HTR-8/SVneo (cell line): ENCODE measurements at regions not wholly inside any gene's neighbourhood (a gene's known extent, or its start where the extent isn't known, plus 50 kb on each side); places are given as distances from the start of the nearest gene placed in this dataset.
A peak's percentile ranks its signal among the peaks of the same experiment; 100 is the strongest.

Source experiments
- DNase-seq: peaks from one replicate; pipeline ENCODE4 v3.0.0; 2011; ENCODE audit warnings: low spot score, mixed read lengths; ENCODE audit not compliant: insufficient read length
- FAIRE-seq: peaks from 2 replicates; lab custom pipeline; 2011; peaks lifted over from hg19 to GRCh38; lab: Jason Lieb, UNC

DNA sequence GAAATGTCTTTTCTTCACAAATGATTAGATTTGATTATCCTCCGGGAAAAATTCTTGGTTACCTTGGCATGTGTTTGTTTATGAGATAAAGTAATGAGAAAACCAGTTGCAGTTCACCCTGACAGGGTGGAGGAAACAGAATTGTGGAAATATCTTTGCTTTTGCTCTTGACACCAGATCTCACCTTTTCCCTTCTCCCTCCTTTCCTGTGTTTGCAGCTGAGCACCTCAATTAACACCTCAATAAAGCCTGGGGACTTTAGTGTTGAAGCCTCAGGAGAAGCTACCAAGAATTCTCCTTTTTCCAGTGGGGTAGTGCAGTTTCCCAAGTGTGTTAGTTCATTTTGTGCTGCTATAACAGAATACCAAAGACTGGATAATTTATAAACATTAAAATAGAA is 350.8 kb upstream of the IGFBP7 start:
- FAIRE-seq: no peak

DNA sequence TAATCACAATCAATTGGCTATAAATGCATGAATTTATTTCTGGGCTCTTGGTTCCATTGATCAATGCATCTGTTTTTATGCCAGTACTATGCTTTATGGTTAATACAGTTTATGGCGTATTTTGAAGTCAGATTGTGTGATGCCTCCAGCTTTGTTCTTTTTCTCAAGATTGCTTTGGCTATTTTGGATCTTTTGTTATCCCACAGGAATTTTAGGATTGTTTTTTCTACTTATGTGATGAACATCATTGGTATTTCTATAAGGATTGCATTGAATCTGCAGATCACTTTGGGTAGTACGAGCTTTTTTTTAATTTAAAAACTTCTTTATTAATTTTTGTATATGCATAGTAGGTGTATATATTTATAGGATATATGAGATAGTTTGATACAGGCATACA is 338.7 kb upstream of the IGFBP7 start:
- FAIRE-seq (no peak), DNase-seq (no peak)

More for the DNA sequence above, 350.8 kb upstream of the IGFBP7 start:
- DNase-seq: no peak

- FAIRE-seq (no peak), DNase-seq (no peak)
These were observed 338.3 kb upstream of the IGFBP7 start for GRCh38 chr4:57448452-57448851.

- FAIRE-seq: no peak
- DNase-seq: no peak
These were observed 336.1 kb upstream of the IGFBP7 start for GRCh38 chr4:57446266-57446665.

DNA sequence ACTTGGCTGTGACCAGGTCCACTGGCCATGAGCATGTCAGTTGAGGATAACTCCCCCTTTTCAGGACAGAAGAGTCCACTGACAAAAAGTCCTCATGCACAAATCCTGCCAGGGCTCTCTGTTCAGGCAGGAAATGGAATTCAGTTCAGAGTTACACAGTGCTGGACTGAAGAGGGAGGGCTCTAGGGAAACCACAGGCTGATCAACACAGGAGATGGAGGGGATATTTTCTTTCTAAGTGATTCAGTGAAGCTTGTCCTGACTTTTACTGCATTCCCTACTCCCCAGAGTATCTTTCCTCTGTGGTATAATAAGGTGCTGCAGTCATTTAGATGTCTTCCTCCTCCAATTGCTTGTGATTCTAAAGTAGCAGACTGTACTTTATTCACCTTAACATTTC is 335.5 kb upstream of the IGFBP7 start:
- DNase-seq (no peak), FAIRE-seq (no peak)

DNA sequence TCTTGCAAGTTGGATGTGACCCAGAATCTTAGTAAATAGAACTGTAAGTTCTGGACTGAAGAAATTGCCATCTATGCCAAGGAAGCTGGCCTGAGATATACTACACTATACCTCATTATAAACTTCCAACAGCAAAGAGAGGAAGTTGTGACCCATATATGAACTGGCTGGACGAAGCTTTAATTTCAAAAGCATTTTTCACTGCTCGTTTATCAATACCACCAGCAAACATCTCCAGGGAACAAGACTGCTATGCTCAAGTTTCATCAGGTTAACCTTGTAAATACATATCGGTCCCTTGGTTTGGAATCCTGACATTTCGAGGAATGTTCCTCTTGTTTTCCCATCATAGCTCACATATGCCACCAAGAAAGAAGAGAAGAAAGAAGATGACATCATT is 334.5 kb upstream of the IGFBP7 start:
- DNase-seq: no peak
- FAIRE-seq: no peak

DNA sequence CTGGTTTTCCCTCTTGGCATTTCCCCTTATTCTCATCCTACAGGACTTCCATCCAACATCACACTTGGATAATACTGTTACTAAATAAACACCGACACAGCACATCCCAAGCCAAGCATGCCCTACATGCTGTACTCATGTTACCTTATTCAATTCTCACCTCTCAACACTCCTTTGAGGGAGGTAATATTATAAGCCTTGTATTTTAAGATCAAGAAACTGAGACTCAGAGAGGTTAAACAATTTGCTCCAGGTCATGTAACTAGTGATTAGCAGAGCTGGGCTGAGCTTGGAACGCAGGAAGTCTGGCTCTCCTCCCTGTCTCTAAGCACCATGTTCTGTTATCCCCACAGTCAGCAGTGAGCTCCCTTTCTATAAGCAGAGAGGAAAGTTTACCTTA is 333.6 kb upstream of the IGFBP7 start:
- no peak for DNase-seq
- no peak for FAIRE-seq

GRCh38 chr4:57443308-57443707 is 333.1 kb upstream of the IGFBP7 start:
- FAIRE-seq: no peak
- no peak for DNase-seq

DNA sequence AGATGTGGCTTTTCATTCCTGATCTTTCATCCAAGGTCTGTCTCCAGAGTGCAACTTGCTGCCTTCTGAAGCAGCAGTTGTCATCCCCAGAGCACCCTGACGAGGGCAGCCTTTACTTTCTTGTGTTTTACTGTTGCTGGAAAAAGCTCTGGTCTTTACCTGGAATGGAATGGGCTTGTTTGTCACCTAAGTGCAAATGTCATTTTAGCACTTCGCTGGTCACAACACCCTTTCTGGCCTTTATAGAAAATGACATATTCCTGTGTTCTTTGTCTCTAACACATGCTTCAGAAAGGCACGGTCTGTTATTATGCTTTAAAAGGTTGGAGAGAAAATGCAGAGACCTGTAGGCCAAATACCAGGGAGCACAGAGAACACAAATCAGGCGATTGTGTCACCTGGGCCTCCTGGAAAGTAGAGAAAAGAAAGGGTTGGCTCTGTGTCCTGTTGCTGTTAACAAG is 332.7 kb upstream of the IGFBP7 start:
- FAIRE-seq (no peak), DNase-seq (peak; percentile 15)

DNA sequence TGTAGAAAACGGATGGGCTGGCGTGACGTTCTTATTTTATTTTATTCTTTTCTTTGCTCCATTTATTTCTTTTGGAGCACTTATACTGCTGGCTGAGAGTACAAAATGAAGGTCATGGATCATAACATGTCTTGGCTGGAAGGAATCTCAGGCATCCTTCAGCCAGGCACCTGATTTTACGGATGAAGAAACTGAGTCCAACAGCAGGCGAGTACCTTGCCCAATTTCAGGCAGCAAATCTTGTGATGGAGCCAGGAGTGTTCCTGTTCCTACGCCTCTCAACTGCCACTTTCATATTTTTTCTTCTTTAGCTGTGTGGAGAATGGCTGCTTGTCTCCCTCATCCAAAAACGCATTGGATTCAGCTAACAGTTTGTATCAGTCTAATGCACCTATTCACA is 332.1 kb upstream of the IGFBP7 start:
- no peak for FAIRE-seq

GRCh38 chr4:57437649-57438048 is 327.5 kb upstream of the IGFBP7 start:
- no peak for FAIRE-seq

More for the DNA sequence above, 332.1 kb upstream of the IGFBP7 start:
- DNase-seq: no peak

DNA sequence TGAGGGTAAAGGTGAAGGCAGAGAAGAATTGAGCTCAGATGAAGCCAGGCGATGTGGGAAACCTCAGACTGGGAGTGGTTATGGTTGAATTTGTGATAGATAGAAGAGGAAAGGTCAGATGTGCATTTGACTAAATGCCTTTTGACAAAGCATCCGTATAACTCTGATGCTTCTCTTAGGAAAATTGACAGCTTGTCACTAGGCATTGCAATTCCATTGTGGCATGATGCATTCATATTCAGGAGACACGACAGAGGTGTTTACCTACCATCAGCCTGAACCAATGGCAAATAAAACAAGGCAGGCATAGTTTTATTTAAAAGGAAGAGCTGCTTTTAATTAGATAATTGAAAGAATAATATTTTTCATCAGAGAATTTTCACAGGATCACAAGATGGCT is 325.1 kb upstream of the IGFBP7 start:
- no peak for FAIRE-seq

More at GRCh38 chr4:57437649-57438048, 327.5 kb upstream of the IGFBP7 start:
- no peak for DNase-seq

DNA sequence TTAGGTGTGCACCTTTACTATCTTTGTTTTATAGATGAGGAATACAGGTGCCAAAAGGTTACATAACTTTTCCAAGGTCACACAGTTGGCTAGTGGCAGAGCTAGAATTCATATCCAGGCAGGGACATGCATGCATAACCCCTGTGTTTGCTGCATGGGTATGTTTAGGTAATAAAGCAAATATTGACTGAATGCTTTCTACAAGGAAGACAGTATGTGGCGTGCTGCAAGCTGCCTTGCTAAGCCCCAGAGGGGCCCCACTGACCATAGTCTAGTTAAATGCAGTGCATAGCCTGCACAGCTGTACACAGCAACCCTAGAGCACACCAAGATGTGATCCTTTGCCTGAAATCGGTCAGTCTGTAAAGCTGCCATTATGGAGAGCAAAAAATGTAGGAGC is 320.5 kb upstream of the IGFBP7 start:
- FAIRE-seq (no peak), DNase-seq (no peak)

More for the DNA sequence above, 325.1 kb upstream of the IGFBP7 start:
- no peak for DNase-seq

GRCh38 chr4:57426779-57427395 is 316.7 kb upstream of the IGFBP7 start:
- DNase-seq (peak; percentile 49), FAIRE-seq (no peak)

GRCh38 chr4:57425610-57426009 is 315.4 kb upstream of the IGFBP7 start:
- FAIRE-seq (no peak), DNase-seq (no peak)

GRCh38 chr4:57424232-57424897 is 314.2 kb upstream of the IGFBP7 start:
- FAIRE-seq: peak; percentile 13
- DNase-seq: peak; percentile 51

DNA sequence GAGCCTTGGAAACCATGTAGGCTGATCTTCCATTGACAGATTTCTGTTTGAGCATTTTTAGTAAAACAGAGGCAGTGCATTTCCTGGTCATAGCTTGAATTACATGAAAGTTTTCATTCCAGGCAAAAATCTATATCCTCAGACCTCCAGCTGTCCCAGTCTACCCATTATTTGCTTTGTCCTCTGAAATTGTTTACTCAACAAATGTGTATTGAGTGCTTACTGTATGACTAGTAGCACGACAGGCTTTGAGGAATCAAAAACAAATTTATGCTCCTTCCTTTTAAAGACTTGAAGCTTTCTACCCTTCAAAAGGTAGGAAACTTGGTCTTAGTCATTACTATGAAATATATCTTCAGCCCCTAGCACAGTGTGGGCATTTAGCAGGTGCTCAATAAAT is 307.9 kb upstream of the IGFBP7 start:
- FAIRE-seq (no peak), DNase-seq (no peak)

DNA sequence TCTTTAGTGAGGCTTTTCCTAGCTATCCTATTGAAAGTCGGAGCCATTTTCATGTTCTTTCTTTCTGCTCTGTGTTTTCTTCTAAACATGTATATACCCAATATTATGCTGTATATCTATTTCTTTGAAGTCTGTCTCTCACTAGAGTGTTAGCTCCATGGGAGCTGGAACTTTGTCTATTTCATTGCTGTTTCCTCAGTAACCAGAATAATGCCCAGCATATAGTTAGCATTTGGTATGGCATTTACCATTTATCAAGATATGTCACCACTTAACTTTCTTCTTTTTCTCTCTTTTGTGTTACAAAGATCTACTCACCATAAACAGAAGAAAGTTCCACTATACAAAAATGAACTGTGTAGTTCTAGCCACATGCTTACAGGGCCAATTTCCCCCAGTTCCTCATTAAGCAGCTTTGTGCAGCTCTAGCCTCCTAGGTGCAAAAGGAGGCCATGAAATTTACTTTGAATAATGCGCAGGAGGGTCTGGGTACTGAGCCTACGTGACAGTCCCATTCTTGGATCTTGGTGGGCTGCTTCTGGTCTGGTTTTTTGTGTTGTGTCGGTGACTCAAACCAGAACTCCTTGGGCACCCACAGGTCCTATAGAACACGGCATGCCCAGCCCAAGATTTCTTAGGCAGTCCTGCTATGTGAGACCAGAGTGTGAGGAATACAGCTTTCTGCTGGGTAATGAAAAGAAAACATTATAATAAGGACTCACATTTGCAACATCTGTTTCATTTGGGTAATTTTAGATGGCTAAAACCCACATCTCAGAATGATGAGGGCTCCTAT is 302.3 kb upstream of the IGFBP7 start:
- FAIRE-seq (no peak), DNase-seq (no peak)

- FAIRE-seq (no peak), DNase-seq (no peak)
These were observed 300.3 kb upstream of the IGFBP7 start for GRCh38 chr4:57410331-57411052.

DNA sequence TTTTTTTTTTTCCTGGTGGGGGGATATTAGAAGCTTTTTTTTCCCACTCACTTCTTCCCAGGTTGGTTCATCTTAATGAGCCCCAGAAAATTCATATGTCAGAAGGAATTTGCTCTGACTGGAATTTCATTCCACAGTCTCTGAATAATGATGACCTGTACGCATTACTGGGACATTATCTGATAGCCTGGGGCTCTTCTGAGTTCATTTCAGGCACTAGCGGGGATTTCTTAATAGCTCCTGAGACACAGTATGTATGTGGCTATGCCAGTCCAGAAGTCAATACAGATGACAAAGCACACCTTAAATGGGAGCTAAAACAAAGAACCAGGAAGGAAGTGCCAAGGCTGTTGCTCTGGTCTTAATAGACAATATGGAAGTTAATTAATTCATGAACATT is 295.2 kb upstream of the IGFBP7 start:
- no peak for FAIRE-seq
- peak; percentile 43 for DNase-seq
